ENCODE measurements at regions not wholly inside any gene's neighbourhood (a gene's known extent, or its start where the extent isn't known, plus 50 kb on each side); places are given as distances from the start of the nearest gene placed in this dataset.
A peak's percentile ranks its signal among the peaks of the same experiment; 100 is the strongest.

DNA sequence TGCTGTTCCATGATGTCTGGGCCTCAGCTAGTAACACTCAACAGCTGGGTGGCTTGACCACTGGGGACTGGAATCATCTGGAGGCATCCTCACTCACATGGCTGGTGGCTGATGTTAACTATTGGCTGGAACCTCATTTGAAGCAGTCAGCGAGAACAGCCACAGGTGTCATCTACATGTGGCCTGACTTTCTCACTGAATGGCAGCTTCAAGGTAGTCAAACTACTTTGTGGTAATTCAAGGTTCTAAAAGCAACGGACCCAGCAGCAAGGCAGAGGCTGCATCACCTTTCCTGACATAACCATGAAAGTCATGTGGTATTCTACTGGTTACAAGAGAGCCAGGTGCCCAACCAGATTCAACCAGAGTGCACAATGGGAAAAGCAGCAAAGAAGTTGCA, 115.9 kb upstream of the DST start:
- TF ChIP-seq, protein P1, sequence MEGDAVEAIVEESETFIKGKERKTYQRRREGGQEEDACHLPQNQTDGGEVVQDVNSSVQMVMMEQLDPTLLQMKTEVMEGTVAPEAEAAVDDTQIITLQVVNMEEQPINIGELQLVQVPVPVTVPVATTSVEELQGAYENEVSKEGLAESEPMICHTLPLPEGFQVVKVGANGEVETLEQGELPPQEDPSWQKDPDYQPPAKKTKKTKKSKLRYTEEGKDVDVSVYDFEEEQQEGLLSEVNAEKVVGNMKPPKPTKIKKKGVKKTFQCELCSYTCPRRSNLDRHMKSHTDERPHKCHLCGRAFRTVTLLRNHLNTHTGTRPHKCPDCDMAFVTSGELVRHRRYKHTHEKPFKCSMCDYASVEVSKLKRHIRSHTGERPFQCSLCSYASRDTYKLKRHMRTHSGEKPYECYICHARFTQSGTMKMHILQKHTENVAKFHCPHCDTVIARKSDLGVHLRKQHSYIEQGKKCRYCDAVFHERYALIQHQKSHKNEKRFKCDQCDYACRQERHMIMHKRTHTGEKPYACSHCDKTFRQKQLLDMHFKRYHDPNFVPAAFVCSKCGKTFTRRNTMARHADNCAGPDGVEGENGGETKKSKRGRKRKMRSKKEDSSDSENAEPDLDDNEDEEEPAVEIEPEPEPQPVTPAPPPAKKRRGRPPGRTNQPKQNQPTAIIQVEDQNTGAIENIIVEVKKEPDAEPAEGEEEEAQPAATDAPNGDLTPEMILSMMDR (IDR thresholded peaks at IDR 0.05), result no peak
- ATAC-seq (no peak), DNase-seq (no peak)
- intact Hi-C loops (cut with DNase I), result loop anchor here in 7 of 10 donors (2.0 to 10.0 kb wide), 8 partner anchors 41 to 124 kb away; partner anchors contain the start of gene DST (in 2 of the 7)
- H3K4me1 ChIP-seq, result peaks cover 3 to 61% (median 51%) of the 10 kb centered on the region in 9 donors
- WGBS, 2 donors, result 93 to 97% methylated on average over 2 of the region's 2 CpGs
- no peaks in the 10 kb centered on the region for H3K36me3 ChIP-seq
- no peaks in the 10 kb centered on the region for H3K9me3 ChIP-seq
- H3K27me3 ChIP-seq, result no peaks in the 10 kb centered on the region
- H3K27ac ChIP-seq, result peak overlapping the region in 1 of 10 donors; percentile 52
- no peak overlapping the region for H3K4me3 ChIP-seq

DNA sequence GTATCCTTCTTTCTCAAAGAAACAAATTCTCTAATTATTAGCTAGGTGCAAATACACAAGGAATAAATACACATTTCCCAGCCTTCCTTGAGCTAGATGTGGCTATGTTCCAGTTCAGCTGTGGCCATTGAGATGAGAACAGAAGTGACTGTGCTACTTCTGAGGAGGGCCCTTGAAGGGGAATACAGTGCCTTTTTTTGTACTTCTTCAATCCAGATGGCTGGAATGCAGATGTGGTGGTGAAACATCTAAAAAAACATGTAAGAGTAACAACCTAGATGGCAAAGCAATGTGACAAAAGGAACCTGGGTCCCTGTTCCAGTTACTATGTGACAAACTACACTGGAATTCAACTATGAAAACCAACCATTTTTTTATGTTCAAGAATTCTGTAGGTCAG, 115.4 kb upstream of the DST start:
- TF ChIP-seq, protein P1 (IDR thresholded peaks at IDR 0.05), result no peak
- no peaks in the 10 kb centered on the region for H3K27me3 ChIP-seq

DNA sequence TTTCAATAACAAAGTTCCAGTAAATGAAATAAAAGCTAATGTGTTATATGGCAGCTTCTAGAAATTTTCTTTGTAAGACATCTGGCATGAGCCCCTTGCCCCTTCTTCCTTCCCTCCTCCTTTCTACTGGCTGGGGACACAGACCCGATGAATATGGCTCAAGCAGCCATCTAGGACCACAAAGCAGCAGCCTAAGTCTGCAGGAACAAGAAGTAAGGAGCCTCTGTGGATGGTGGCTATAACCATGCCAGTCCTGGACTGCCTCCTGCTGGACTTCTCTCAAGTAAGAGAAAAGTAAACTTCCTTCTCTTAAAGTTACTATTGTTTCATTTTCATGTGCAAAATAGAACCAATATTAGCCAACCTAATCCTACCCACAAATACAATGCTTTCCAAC, 114.9 kb upstream of the DST start:
- no peaks in the 10 kb centered on the region for H3K36me3 ChIP-seq
- TF ChIP-seq, protein P1 (IDR thresholded peaks at IDR 0.05), result peak in 6 of 9 donors; percentile 29 to 55 (median 44)
- no peaks in the 10 kb centered on the region for H3K27me3 ChIP-seq
- H3K9me3 ChIP-seq, result no peaks in the 10 kb centered on the region
- ATAC-seq (peak in 7 of 8 donors; percentile 22 to 65 (median 58)), DNase-seq (no peak)
- peaks cover 3 to 68% (median 59%) of the 10 kb centered on the region in 9 donors for H3K4me1 ChIP-seq
- intact Hi-C loops (cut with DNase I), result loop anchor here in 7 of 10 donors (5.0 to 10.0 kb wide), 7 partner anchors 40 to 123 kb away; partner anchors contain the start of gene DST (in 2 of the 7)
- H3K4me3 ChIP-seq, result no peak overlapping the region
- peak overlapping the region in 1 of 10 donors; percentile 52 for H3K27ac ChIP-seq
- WGBS, 2 donors, result 81 to 88% methylated on average over 1 of the region's 1 CpG

More for the DNA sequence above, 115.4 kb upstream of the DST start:
- H3K36me3 ChIP-seq, result no peaks in the 10 kb centered on the region
- ATAC-seq (no peak), DNase-seq (no peak)
- H3K4me1 ChIP-seq, result peaks cover 3 to 65% (median 54%) of the 10 kb centered on the region in 9 donors
- peak overlapping the region in 1 of 10 donors; percentile 52 for H3K27ac ChIP-seq
- no peak overlapping the region for H3K4me3 ChIP-seq
- intact Hi-C loops (cut with DNase I), result loop anchor here in 7 of 10 donors (2.0 to 10.0 kb wide), 8 partner anchors 41 to 123 kb away; partner anchors contain the start of gene DST (in 2 of the 7)
- H3K9me3 ChIP-seq, result no peaks in the 10 kb centered on the region

DNA sequence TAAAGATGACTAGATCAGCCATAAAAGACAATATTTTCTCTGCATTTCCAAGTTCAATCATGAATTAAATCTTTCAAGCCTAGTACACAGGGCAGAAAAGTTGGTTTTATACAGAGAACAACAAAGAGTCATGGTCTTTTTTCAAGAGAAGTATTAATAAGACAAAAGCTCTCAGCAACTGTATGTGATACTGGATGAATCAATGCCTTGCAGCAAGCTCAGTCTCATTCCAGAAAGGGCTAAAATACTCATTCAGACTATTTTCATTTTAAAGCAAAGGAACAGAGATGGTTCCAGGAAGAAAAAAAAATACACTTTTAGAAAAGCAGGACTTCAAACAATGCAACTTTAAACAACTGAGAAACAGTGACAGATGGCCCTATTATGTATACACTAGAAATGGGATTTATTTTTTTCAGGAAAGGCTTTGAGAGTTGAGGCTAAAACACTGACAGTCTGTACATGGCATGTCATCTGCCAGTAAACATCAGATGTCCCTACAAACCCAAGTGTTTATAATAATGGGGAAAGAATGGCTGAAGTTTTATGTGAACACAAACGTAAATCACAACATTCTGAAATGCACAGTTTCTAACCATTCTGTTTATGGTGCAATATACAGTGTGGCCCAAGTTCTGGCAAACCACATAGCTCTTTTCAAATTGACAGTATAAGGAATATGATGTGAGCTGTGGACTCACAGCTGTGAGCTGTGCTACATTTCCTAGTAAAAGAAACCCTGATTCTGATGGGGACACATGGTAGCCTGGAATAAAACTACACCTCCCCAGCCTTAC, 114.3 kb upstream of the DST start:
- DNase-seq, result no peak
- intact Hi-C loops (cut with DNase I), result loop anchor here in 7 of 10 donors (5.0 to 10.0 kb wide), 7 partner anchors 40 to 122 kb away; partner anchors contain the start of gene DST (in 2 of the 7)
- TF ChIP-seq, protein P1 (IDR thresholded peaks at IDR 0.05), result no peak
- no peak for ATAC-seq
- Histone ChIP-seq H3K27ac (peak overlapping the region in 6 of 10 donors; percentile 11 to 52 (median 29)), H3K9me3 (no peaks in the 10 kb centered on the region), H3K36me3 (no peaks in the 10 kb centered on the region), H3K4me1 (peaks cover 3 to 69% (median 62%) of the 10 kb centered on the region in 9 donors), H3K4me3 (no peak overlapping the region), H3K27me3 (no peaks in the 10 kb centered on the region)
- 75 to 79% methylated on average over 1 of the region's 1 CpG for WGBS, 2 donors

Data from heart right ventricle (tissue), 16 donors.